GM12878 (cell line): ENCODE measurements at regions not wholly inside any gene's neighbourhood (a gene's known extent, or its start where the extent isn't known, plus 50 kb on each side); places are given as distances from the start of the nearest gene placed in this dataset.

Source experiments
- ATAC-seq: fragments of 200-7000 bp; cut with Tn5 transposase; 3 replicates; pipeline ENCODE4 v1.9.1; 2020; ENCODE audit warnings: mild to moderate bottlenecking, moderate library complexity
- BruUV-seq: library from RNA; stranded (reverse); fragments of 400-500 nt; replicated peaks from 2 replicates; lab custom pipeline; 2021; lab: Mats Ljungman, UMichigan
- CTCF ChIA-PET: fragments of 300-600 bp; sonication (Branson Sonifier 250); formaldehyde crosslinking; extraction: SDS; loops from one replicate; lab custom pipeline; 2021; ENCODE audit warnings: inconsistent platforms; lab: Yijun Ruan, JAX
- POLR2A ChIA-PET: fragments of 350-600 bp; formaldehyde crosslinking; extraction: SDS; loops from one replicate; lab custom pipeline; 2021; ENCODE audit warnings: inconsistent platforms; lab: Charles Lee
- RAD21 ChIA-PET: fragments of 300-600 bp; sonication (Branson Sonifier 250); formaldehyde crosslinking; loops from one replicate; lab custom pipeline; 2023; ENCODE audit warnings: antibody characterized with exemption; ENCODE audit not compliant: unreplicated experiment; lab: Charles Lee
- SMC1A ChIA-PET: fragments of 300-600 bp; sonication (Branson Sonifier 250); formaldehyde crosslinking; loops from one replicate; lab custom pipeline; 2023; ENCODE audit not compliant: unreplicated experiment, uncharacterized antibody; lab: Charles Lee
- DNase-seq: peaks from one replicate; pipeline ENCODE4 v3.0.0-alpha.2; 2011; ENCODE audit warnings: low read depth, low spot score
- FAIRE-seq: peaks from 3 replicates; lab custom pipeline; 2011; peaks lifted over from hg19 to GRCh38; lab: Jason Lieb, UNC
- H2AFZ ChIP-seq: 2 replicates; pipeline ENCODE4 v1.6.0; 2011; ENCODE audit warnings: low read depth, low read length, control low read depth; ENCODE audit not compliant: control insufficient read depth
- H3K27ac ChIP-seq: 2 replicates; pipeline ENCODE4 v1.5.1; 2011; ENCODE audit warnings: control low read depth; ENCODE audit not compliant: control insufficient read depth, insufficient read depth
- H3K27me3 ChIP-seq, 2 experiments: replicated peaks in 1 of 2; 2 replicates each; pipeline versions ENCODE4 v1.6.0 to v1.6.1; 2011; ENCODE audit warnings: low read length in 1 of 2; ENCODE audit not compliant: control insufficient read depth in 2 of 2, insufficient read depth in 2 of 2
- H3K36me3 ChIP-seq, 2 experiments: 2 replicates each; pipeline ENCODE4 v1.5.1; 2011; ENCODE audit warnings: low read length in 1 of 2; ENCODE audit not compliant: control insufficient read depth in 2 of 2, insufficient read depth in 2 of 2
- H3K4me1 ChIP-seq: 2 replicates; pipeline ENCODE4 v1.6.1; 2011; ENCODE audit warnings: mild to moderate bottlenecking, low read length, moderate library complexity, mixed read lengths; ENCODE audit not compliant: control insufficient read depth, insufficient read depth
- H3K4me2 ChIP-seq: 2 replicates; pipeline ENCODE4 v1.6.0; 2011; ENCODE audit warnings: control low read depth; ENCODE audit not compliant: control insufficient read depth, insufficient read depth
- H3K4me3 ChIP-seq: fragments of 200-600 bp; sonication (generic); 2 replicates; pipeline ENCODE4 v1.5.1; 2016
- H3K79me2 ChIP-seq: 2 replicates; pipeline ENCODE4 v1.6.0; 2011; ENCODE audit warnings: low read length; ENCODE audit not compliant: control insufficient read depth, insufficient read depth
- H3K9ac ChIP-seq: 2 replicates; pipeline ENCODE4 v1.8.0; 2011; ENCODE audit warnings: low read length, control low read depth, mixed read lengths; ENCODE audit not compliant: control insufficient read depth, insufficient read depth
- H3K9me3 ChIP-seq: replicated peaks from 3 replicates; pipeline ENCODE4 v1.5.1; 2011; ENCODE audit warnings: mild to moderate bottlenecking, low read length; ENCODE audit not compliant: control insufficient read depth, insufficient read depth
- H4K20me1 ChIP-seq: 2 replicates; pipeline ENCODE4 v1.6.0; 2011; ENCODE audit not compliant: control insufficient read depth, insufficient read depth
- ASH2L ChIP-seq: fragments of 300-600, 200-600 bp; sonication (generic); IDR thresholded peaks from 2 replicates; pipeline ENCODE4 v1.6.1; 2017; ENCODE audit warnings: low read depth, mild to moderate bottlenecking, borderline replicate concordance
- DPF2 ChIP-seq: fragments of 450-650 bp; IDR thresholded peaks from 2 replicates; pipeline ENCODE4 v1.6.1; 2017; ENCODE audit warnings: mild to moderate bottlenecking
- EP300 ChIP-seq, 2 experiments: fragments of 150-350 bp in 1 of 2; IDR thresholded peaks; 2 replicates each; pipeline ENCODE4 v1.6.1; 2011 to 2012; ENCODE audit warnings: low read depth in 2 of 2, low read length in 2 of 2, borderline replicate concordance in 1 of 2, improper control_type of control experiment in 1 of 2, inconsistent platforms in 1 of 2; ENCODE audit not compliant: control insufficient read depth in 1 of 2
- FOS ChIP-seq: IDR thresholded peaks from 3 replicates; pipeline ENCODE4 v1.6.1; 2011; ENCODE audit warnings: borderline replicate concordance; ENCODE audit not compliant: insufficient read length; ENCODE audit errors: extremely low read depth
- FOXM1 ChIP-seq: IDR thresholded peaks from 2 replicates; pipeline ENCODE4 v1.6.1; 2012; ENCODE audit warnings: low read depth, mild to moderate bottlenecking, inconsistent platforms, low read length, moderate library complexity
- NBN ChIP-seq: fragments of 450-650 bp; IDR thresholded peaks from 2 replicates; pipeline ENCODE4 v1.6.1; 2016
- NFYA ChIP-seq: IDR thresholded peaks from 2 replicates; pipeline ENCODE4 v1.6.1; 2011; ENCODE audit warnings: low read depth, mild to moderate bottlenecking, low read length, improper control_type of control experiment, borderline replicate concordance
- NR2C1 ChIP-seq: fragments of 450-650 bp; IDR thresholded peaks from 2 replicates; pipeline ENCODE4 v1.6.1; 2017; ENCODE audit warnings: antibody characterized with exemption, mild to moderate bottlenecking, moderate library complexity
- NR2C2 ChIP-seq: IDR thresholded peaks from 2 replicates; pipeline ENCODE4 v1.6.1; 2011; ENCODE audit warnings: borderline replicate concordance, low read depth; ENCODE audit not compliant: control insufficient read depth, insufficient read length
- SPI1 ChIP-seq: IDR thresholded peaks from 2 replicates; pipeline ENCODE4 v1.6.1; 2011; ENCODE audit warnings: low read depth, mild to moderate bottlenecking, low read length, moderate library complexity, borderline replicate concordance; ENCODE audit not compliant: insufficient read depth
- SUZ12 ChIP-seq: fragments of 200-600 bp; sonication (generic); IDR thresholded peaks from one replicate; pipeline ENCODE4 v1.6.1; 2018; ENCODE audit warnings: antibody characterized with exemption, mild to moderate bottlenecking; ENCODE audit not compliant: unreplicated experiment
- TCF3 ChIP-seq: IDR thresholded peaks from 2 replicates; pipeline ENCODE4 v1.6.1; 2012; ENCODE audit warnings: low read depth, mild to moderate bottlenecking, low read length, borderline replicate concordance; ENCODE audit not compliant: insufficient read depth
- ZZZ3 ChIP-seq: IDR thresholded peaks from 2 replicates; pipeline ENCODE4 v1.6.1; 2011; ENCODE audit warnings: low read depth; ENCODE audit not compliant: control insufficient read depth, insufficient read length
- WGBS: methylation state at CpG from one replicate; pipeline ENCODE4 v1.1.6; 2016; ENCODE audit warnings: low lambda C conversion rate; ENCODE audit not compliant: insufficient replicate concordance, insufficient coverage; ENCODE audit errors: missing lambda C conversion rate; 5-methylcytosine and 5-hydroxymethylcytosine counted together
- in situ Hi-C: fragments of 300-500 bp; cut with MboI; formaldehyde crosslinking; loops from 9 replicates; pipeline ENCODE4 v1.14.3; 2018; ENCODE audit warnings: mixed read lengths
- intact Hi-C: fragments of 100-400 bp; cut with micrococcal nuclease; formaldehyde crosslinking; loops from one replicate; pipeline ENCODE4 v1.14.2; 2022; ENCODE audit not compliant: unreplicated experiment
- TF ChIP-seq, protein P1 (sequence below): IDR thresholded peaks from 2 replicates; pipeline ENCODE4 v1.6.1; 2011; ENCODE audit warnings: low read depth, low read length, improper control_type of control experiment, borderline replicate concordance

DNA sequence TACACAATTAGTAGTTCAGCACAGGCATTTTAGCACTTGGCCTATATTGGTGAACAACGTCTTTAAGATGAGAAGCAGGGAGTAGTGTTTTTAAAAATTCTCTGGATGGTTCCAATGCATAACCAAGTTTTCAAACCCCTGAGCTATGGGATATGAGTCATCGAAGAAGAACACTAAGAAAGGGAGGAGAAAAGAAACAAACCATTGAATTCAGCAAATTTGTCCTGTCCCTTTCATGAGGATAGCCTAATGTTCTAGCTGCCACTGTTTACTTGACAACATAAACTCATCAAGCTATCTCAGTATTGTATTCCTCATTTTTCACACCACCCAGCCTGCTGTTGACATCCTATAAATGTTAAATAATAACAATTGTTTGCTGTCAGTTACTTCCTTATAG lies 158.0 kb downstream of the BARD1 start:
- RAD21 ChIA-PET: no interaction called here

DNA sequence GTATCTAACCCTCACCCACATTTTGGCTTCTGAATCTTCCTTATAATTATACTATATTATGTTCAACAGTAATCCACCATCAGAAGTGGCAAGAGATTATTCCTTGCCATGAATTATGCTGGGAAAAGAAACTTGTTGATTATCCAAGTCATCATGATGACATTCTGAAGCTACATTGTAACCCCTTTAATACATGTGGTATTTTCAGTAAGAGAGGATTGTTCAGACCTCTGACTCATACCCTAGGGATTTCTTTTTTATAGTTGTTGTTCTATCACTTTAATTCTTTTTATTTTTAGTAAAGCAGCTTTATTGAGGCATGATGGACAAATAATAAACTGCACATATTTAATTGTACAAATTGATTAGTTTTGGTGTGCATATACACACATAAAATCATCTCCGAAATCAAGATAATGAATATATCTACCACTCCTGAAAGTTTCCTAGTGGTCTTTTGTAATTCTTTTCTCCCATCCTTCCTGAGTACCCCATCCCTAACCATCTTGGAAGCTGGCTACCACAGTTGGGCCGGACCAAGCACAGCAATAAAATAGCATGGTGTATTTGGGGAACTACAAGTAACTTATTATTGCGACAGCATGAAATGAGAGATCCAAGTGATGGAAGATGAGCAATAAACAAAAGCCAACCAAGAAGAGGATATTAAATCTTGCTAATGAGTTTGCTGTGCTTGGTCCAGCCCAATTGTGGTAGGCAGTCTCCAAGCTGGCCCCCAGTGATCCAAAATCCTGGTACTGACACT lies 159.9 kb downstream of the BARD1 start:
- CTCF ChIA-PET: interaction anchor here (1.1 kb wide), 1 partner anchor 74 kb away, joined by 3 read pairs; no protein-coding TSS in a partner anchor
- TF ChIP-seq DPF2: no peak
- TF ChIP-seq ZZZ3: no peak
- TF ChIP-seq NR2C2: no peak
- no peak for TF ChIP-seq FOXM1
- no peak for TF ChIP-seq NFYA
- TF ChIP-seq EP300 (IDR thresholded peaks at IDR 0.05; ENCODE audit: borderline replicate concordance in 1 of 2, control insufficient read depth in 1 of 2, low read depth in 2 of 2, low read length in 2 of 2): no peak
- TF ChIP-seq NR2C1: no peak

More for the DNA sequence above, 158.0 kb downstream of the BARD1 start:
- in situ Hi-C loops: no loop called here
- CTCF ChIA-PET: no interaction called here
- SMC1A ChIA-PET: interaction anchor here (0.6 kb wide), 1 partner anchor 961 kb away, joined by 3 read pairs; no protein-coding TSS in a partner anchor
- WGBS: 9% methylated on average over 2 of the region's 2 CpGs
- TF ChIP-seq NBN: no peak
- TF ChIP-seq FOS: no peak
- no peak for TF ChIP-seq FOXM1
- TF ChIP-seq, protein P1, sequence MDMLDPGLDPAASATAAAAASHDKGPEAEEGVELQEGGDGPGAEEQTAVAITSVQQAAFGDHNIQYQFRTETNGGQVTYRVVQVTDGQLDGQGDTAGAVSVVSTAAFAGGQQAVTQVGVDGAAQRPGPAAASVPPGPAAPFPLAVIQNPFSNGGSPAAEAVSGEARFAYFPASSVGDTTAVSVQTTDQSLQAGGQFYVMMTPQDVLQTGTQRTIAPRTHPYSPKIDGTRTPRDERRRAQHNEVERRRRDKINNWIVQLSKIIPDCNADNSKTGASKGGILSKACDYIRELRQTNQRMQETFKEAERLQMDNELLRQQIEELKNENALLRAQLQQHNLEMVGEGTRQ: no peak
- TF ChIP-seq ASH2L: no peak
- no peak for TF ChIP-seq SPI1
- TF ChIP-seq TCF3: no peak
- TF ChIP-seq SUZ12: no peak
- TF ChIP-seq, all 136 proteins: peak for 0
- Histone ChIP-seq H2AFZ (no peak overlapping the region), H3K27me3 (no peaks in the 10 kb centered on the region), H3K9ac (no peak overlapping the region), H3K4me3 (no peak overlapping the region), H3K9me3 (no peaks in the 10 kb centered on the region), H3K27ac (no peak overlapping the region), H3K4me1 (no peaks in the 10 kb centered on the region), H3K79me2 (no peaks in the 10 kb centered on the region), H3K4me2 (no peak overlapping the region), H3K36me3 (no peaks in the 10 kb centered on the region), H4K20me1 (no peaks in the 10 kb centered on the region)
- intact Hi-C loops: no loop called here
- FAIRE-seq: no peak
- POLR2A ChIA-PET: no interaction called here
- ATAC-seq: no peak
- DNase-seq: no peak
- no TSS peak for BruUV-seq

More for the DNA sequence above, 159.9 kb downstream of the BARD1 start:
- Histone ChIP-seq H3K4me1 (no peaks in the 10 kb centered on the region), H3K27me3 (no peaks in the 10 kb centered on the region), H3K79me2 (no peaks in the 10 kb centered on the region), H3K27ac (no peak overlapping the region), H3K4me3 (no peak overlapping the region), H3K9ac (no peak overlapping the region), H3K36me3 (no peaks in the 10 kb centered on the region), H4K20me1 (no peaks in the 10 kb centered on the region), H3K4me2 (no peak overlapping the region), H3K9me3 (no peaks in the 10 kb centered on the region), H2AFZ (no peak overlapping the region)
- no peak for ATAC-seq
- RAD21 ChIA-PET: no interaction called here
- in situ Hi-C loops: no loop called here
- 31% methylated on average over 3 of the region's 3 CpGs for WGBS
- intact Hi-C loops: no loop called here
- FAIRE-seq: no peak
- DNase-seq: no peak
- no TSS peak for BruUV-seq
- SMC1A ChIA-PET: no interaction called here
- POLR2A ChIA-PET: interaction anchor here (0.5 kb wide), 1 partner anchor 10 kb away, joined by 3 read pairs; no protein-coding TSS in a partner anchor
